Parathyroid adenoma (tissue), 2 donors: ENCODE measurements at regions not wholly inside any gene's neighbourhood (a gene's known extent, or its start where the extent isn't known, plus 50 kb on each side); places are given as distances from the start of the nearest gene placed in this dataset.

Experiments used
- H2AFZ ChIP-seq: fragments of 300-600 bp; sonication (generic); one replicate; pipeline ENCODE4 v1.7.0; 2017; ENCODE audit warnings: antibody characterized with exemption, mild to moderate bottlenecking
- H3K27ac ChIP-seq: fragments of 300-600 bp; sonication (generic); one replicate; pipeline ENCODE4 v1.7.0; 2017
- H3K27me3 ChIP-seq: fragments of 300-600 bp; sonication (generic); one replicate; pipeline ENCODE4 v1.7.0; 2017; ENCODE audit warnings: low read length; ENCODE audit not compliant: control insufficient read depth, insufficient read depth
- H3K36me3 ChIP-seq: fragments of 300-600 bp; sonication (generic); one replicate; pipeline ENCODE4 v1.7.0; 2017; ENCODE audit warnings: low read length; ENCODE audit not compliant: control insufficient read depth, insufficient read depth
- H3K4me1 ChIP-seq: fragments of 300-600 bp; sonication (generic); one replicate; pipeline ENCODE4 v1.7.0; 2017; ENCODE audit warnings: control low read depth
- H3K4me2 ChIP-seq: fragments of 300-600 bp; sonication (generic); one replicate; pipeline ENCODE4 v1.7.0; 2017; ENCODE audit warnings: low read length
- H3K4me3 ChIP-seq: fragments of 300-600 bp; sonication (generic); one replicate; pipeline ENCODE4 v1.7.0; 2017; ENCODE audit warnings: low read depth, low read length
- H3K79me2 ChIP-seq: fragments of 300-600 bp; sonication (generic); one replicate; pipeline ENCODE4 v1.7.0; 2017; ENCODE audit warnings: control low read depth
- H3K9ac ChIP-seq: fragments of 300-600 bp; sonication (generic); one replicate; pipeline ENCODE4 v1.7.0; 2017; ENCODE audit warnings: mild to moderate bottlenecking
- H3K9me3 ChIP-seq: fragments of 300-600 bp; sonication (generic); one replicate; pipeline ENCODE4 v1.7.0; 2017; ENCODE audit warnings: low read length; ENCODE audit not compliant: control insufficient read depth
- TF ChIP-seq, protein P1 (sequence below): fragments of 300-600 bp; sonication (generic); IDR thresholded peaks from one replicate; pipeline ENCODE4 v1.7.0; 2017; ENCODE audit warnings: antibody characterized with exemption, mild to moderate bottlenecking
- donor health status: primary hyperparathyroidism.

DNA sequence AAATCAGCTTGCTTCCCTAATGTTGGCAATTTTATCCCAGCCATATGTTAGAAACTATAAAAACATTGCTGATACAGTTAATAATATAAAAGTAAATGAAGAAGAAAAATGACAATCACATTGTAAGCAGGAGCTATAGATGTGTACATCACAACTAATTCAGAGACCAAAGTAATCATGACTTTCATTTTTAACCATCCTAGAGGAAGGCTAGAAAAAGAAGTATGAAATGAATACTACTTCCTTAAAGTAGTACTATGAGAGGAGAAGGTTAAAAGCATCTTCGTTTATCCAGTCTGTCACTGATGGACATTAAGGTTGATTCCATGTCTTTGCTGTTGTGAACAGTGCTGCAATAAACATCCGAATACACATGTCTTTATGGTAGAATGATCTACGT, 135.5 kb downstream of the IRS2 start:
- Histone ChIP-seq H3K4me2 (no peak overlapping the region), H3K36me3 (no peaks in the 10 kb centered on the region), H3K4me3 (no peak overlapping the region), H3K4me1 (no peaks in the 10 kb centered on the region), H3K9ac (no peak overlapping the region), H3K27me3 (no peaks in the 10 kb centered on the region), H3K27ac (no peak overlapping the region), H3K79me2 (no peaks in the 10 kb centered on the region), H2AFZ (no peak overlapping the region), H3K9me3 (no peaks in the 10 kb centered on the region)
- TF ChIP-seq, protein P1, sequence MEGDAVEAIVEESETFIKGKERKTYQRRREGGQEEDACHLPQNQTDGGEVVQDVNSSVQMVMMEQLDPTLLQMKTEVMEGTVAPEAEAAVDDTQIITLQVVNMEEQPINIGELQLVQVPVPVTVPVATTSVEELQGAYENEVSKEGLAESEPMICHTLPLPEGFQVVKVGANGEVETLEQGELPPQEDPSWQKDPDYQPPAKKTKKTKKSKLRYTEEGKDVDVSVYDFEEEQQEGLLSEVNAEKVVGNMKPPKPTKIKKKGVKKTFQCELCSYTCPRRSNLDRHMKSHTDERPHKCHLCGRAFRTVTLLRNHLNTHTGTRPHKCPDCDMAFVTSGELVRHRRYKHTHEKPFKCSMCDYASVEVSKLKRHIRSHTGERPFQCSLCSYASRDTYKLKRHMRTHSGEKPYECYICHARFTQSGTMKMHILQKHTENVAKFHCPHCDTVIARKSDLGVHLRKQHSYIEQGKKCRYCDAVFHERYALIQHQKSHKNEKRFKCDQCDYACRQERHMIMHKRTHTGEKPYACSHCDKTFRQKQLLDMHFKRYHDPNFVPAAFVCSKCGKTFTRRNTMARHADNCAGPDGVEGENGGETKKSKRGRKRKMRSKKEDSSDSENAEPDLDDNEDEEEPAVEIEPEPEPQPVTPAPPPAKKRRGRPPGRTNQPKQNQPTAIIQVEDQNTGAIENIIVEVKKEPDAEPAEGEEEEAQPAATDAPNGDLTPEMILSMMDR: no peak

DNA sequence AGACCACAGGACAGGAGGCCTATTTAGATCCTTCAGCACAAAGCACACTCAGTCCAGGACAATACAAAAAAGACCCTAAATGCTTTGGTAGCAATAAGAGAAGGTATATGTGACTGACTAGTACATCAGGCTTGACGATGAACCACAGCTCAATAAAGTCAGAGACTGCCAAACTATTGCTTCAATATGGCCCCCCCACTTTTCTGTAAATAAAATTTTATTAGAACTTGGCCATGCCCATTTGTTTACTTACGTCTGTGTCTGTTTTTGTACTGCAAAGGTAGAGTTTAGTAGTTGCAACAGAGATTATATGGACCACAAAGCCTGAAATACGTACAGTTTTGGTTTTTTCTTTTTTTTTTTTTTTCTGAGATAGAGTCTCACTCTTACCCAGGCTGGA, 136.7 kb downstream of the IRS2 start:
- Histone ChIP-seq H3K9ac (no peak overlapping the region), H2AFZ (no peak overlapping the region), H3K27ac (no peak overlapping the region)

DNA sequence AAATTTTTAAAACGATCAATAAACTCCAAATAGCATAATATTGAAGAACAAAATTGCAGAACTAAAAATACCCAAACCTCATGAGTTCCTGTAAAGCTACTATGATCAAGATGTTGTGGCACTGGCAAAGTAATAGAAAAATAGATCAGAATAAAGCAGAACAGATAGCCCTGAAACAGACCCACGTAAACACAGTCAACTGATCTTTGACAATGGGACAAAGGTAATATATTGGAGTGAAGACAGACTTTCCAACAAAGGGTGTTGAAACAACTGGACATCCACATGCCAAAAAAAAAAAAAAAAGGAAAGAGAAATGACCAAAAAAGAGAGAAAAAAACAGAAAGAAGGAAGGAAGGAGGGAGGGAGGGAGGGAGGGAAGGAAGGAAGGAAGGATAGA, 138.7 kb downstream of the IRS2 start:
- no peaks in the 10 kb centered on the region for H3K36me3 ChIP-seq
- no peak overlapping the region for H3K4me3 ChIP-seq
- H2AFZ ChIP-seq: no peak overlapping the region
- H3K27me3 ChIP-seq: no peaks in the 10 kb centered on the region
- no peaks in the 10 kb centered on the region for H3K4me1 ChIP-seq
- H3K27ac ChIP-seq: no peak overlapping the region
- no peak overlapping the region for H3K9ac ChIP-seq
- no peaks in the 10 kb centered on the region for H3K9me3 ChIP-seq
- TF ChIP-seq, protein P1: no peak
- H3K79me2 ChIP-seq: no peaks in the 10 kb centered on the region
- H3K4me2 ChIP-seq: no peak overlapping the region

More for the DNA sequence above, 136.7 kb downstream of the IRS2 start:
- no peak overlapping the region for H3K4me3 ChIP-seq
- no peaks in the 10 kb centered on the region for H3K27me3 ChIP-seq
- H3K79me2 ChIP-seq: no peaks in the 10 kb centered on the region
- TF ChIP-seq, protein P1: no peak
- H3K36me3 ChIP-seq: no peaks in the 10 kb centered on the region
- H3K9me3 ChIP-seq: no peaks in the 10 kb centered on the region
- H3K4me2 ChIP-seq: no peak overlapping the region
- H3K4me1 ChIP-seq: no peaks in the 10 kb centered on the region

DNA sequence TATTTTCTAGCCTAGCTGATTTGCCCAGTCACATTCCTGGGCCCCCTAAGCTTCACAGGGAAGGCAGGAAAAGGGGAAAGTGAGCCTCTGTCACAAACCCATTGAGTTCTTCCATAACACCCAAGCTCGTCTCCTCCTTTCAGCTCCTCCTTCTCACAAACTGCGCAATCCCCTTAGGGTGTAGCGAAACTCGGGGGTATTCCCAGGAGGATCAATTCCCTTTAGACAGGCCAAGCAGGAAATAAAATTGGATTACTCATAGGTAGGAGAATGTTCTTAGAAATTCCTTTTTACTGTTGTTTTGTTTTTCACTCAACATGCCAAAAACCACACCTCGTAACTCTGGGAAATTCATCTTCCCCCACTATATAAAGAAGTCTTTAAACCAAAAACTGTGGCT, 139.3 kb downstream of the IRS2 start:
- H3K27me3 ChIP-seq: no peaks in the 10 kb centered on the region

DNA sequence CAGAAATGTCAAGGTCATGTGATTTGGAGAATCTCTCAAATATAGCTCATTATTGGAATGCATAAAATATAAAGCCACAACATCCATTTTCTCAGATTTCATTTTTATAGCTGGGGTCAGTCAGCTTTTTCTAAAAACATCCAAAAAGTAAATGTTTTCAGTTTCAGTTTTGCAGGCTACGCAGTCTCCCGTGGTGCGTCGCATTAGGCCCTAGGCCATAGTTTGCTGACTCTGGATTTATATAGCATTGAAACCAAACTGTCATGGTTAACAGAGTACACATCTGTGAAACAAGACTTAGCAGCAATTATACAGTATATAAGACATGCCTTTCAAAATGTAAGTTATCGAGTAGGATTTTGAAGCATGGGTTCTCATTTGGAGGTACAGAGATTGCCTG, 140.0 kb downstream of the IRS2 start:
- no peak overlapping the region for H2AFZ ChIP-seq
- no peaks in the 10 kb centered on the region for H3K9me3 ChIP-seq
- no peak overlapping the region for H3K27ac ChIP-seq
- TF ChIP-seq, protein P1: no peak
- no peaks in the 10 kb centered on the region for H3K27me3 ChIP-seq
- H3K4me1 ChIP-seq: no peaks in the 10 kb centered on the region
- H3K4me3 ChIP-seq: no peak overlapping the region
- no peak overlapping the region for H3K9ac ChIP-seq
- H3K36me3 ChIP-seq: no peaks in the 10 kb centered on the region
- H3K4me2 ChIP-seq: no peak overlapping the region
- H3K79me2 ChIP-seq: no peaks in the 10 kb centered on the region

More for the DNA sequence above, 139.3 kb downstream of the IRS2 start:
- Histone ChIP-seq H3K4me2 (no peak overlapping the region), H3K9ac (no peak overlapping the region), H3K9me3 (no peaks in the 10 kb centered on the region), H3K79me2 (no peaks in the 10 kb centered on the region), H2AFZ (no peak overlapping the region), H3K27ac (no peak overlapping the region), H3K4me1 (no peaks in the 10 kb centered on the region), H3K4me3 (no peak overlapping the region), H3K36me3 (no peaks in the 10 kb centered on the region)
- TF ChIP-seq, protein P1: no peak
